Stimulated activated CD4-positive, alpha-beta T cell treated with anti-CD3 and anti-CD28 coated beads, TNF-alpha, amount 100 ng/mL, for 24 hours (primary cell): ENCODE measurements at regions not wholly inside any gene's neighbourhood (a gene's known extent, or its start where the extent isn't known, plus 50 kb on each side); places are given as distances from the start of the nearest gene placed in this dataset.
"Not testable (repeated sequence)": the region's sequence is repeated elsewhere in the genome, so short reads cannot be mapped to it uniquely, and the experiment has no call there.

Experiments used
- DNase-seq, 3 experiments: peaks; one replicate each; pipeline ENCODE4 v3.0.0-alpha.2; 2020; ENCODE audit warnings: low read depth in 3 of 3

DNA sequence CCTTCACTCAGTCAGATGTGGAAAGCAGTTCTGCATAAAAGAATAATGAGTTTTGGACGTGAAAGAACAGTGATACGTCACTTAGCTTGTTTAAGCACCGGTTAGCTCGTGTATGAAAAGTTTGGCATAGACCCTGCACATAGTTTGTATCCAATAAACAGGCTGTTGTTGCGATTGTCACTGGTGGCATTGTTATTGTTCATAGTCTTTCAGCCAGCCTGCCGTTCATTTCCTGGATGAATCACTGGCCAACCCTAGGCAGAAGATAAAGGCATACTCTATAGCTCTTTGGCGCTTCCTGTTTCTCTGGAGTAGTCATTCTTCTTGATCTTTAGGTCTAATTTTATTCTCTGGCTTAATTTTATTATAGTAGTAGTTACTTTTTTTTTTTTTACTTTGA, 57.8 kb upstream of the ANKRD30A start:
- no peak for DNase-seq

DNA sequence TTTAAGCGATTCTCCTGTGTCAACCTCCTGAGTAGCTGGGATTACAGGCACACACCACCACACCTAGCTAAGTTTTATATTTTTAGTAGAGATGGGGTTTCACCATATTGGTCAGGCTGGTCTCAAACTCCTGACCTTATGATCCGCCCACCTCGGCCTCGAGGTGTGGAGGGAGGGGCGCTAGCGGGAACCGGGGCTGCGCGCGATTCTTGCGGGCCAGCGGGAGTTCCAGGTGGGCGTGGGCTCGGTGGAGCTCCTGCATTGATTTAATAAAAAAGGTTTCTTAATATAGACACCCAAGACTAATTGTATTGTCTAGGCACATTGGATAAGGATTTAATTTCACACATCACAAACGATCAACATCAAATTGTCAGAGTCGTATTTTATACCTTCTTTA, 63.1 kb upstream of the ANKRD30A start:
- DNase-seq, result not testable (repeated sequence)

DNA sequence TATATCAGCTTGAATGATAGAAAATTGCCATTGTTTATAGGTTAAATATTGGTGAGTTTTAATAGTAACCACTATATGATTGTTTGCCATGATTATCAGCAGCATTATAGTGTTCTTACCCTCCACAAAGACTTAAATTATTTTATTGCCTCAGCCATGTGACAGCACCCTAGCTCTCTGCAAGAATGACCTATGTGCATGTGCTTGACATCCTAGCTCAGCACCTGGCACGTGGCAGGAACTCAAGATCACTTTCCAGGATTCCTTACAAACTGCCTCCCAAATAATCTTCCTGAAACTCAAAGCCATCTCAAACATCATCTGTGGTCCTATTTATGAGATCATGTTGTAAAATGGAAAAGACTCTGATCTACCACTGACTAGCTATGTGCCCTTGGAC, 68.1 kb upstream of the ANKRD30A start:
- DNase-seq, result no peak

GRCh38 chr10:37053476-37053875, 71.9 kb upstream of the ANKRD30A start:
- no peak for DNase-seq

GRCh38 chr10:37049982-37050381, 75.4 kb upstream of the ANKRD30A start:
- not testable (repeated sequence) for DNase-seq

DNA sequence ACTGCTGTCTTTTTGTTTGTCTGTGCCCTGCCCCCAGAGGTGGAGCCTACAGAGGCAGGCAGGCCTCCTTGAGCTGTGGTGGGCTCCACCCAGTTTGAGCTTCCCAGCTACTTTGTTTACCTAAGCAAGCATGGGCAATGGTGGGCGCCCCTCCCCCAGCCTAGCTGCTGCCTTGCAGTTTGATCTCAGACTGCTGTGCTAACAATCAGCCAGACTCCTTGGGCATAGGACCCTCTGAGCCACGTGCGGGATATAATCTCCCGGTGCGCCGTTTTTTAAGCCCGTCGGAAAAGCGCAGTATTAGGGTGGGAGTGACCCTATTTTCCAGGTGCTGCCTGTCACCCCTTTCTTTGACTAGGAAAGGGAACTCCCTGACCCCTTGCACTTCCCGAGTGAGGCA, 81.1 kb upstream of the ANKRD30A start:
- DNase-seq, result not testable (repeated sequence)

DNA sequence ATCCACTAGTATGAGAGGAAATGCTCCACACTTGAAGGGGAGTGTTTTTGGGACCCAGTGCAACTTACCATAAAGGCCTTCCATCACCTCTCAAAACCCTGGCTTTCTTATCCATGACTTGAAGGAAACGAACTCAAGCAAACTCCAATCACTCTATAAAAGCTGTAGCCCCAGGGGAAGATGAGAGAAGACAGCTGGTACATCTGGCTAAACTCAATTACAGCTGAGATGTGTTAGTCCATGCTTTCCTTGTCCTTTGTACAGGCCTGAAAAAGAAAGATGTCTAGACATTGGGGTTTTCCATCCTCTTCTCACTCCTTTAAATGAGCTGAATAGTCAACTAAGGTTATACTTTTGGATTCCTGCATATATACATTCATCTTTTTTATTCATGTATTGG, 89.5 kb upstream of the ANKRD30A start:
- DNase-seq, result no peak

- DNase-seq, result no peak
Measured at GRCh38 chr10:37015498-37015897, 109.9 kb upstream of the ANKRD30A start.

GRCh38 chr10:37010741-37011140, 114.7 kb upstream of the ANKRD30A start:
- no peak for DNase-seq

DNA sequence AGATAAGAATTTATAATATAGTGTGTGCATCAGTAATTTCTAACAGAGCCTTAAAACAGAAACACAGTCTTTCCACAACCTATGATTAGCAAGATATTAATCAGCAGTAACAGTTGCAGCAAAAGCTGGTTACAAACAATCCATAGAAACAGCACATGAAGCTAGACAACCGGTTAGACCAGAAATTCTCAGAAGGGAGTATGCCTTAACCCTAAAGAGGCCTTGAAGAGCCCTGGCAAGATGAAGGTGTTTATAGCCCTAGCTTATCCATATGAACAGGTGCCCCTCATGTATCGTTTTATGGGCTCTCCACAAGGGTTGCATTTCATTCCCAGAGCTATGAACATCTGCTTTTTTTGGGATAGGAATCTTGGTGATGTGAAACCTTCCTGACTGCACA, 117.1 kb upstream of the ANKRD30A start:
- not testable (repeated sequence) for DNase-seq

DNA sequence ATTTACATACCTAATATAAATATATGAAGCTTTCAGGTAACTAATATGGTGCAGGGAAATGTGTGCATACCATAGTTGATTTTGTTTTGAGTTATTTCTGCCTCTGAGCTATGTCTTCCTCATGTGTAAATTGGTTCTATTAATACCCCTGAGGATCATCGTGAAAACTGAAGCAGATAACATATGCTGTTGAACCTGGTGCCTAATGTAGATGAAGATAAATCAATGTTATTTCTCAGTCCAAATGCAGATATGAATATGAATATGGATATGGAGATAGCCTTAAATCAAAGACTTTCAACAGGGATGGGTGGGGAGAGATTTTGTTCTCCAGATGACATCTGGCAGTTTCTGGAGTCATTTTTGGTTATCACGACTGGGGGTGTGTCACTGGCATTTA, 122.3 kb upstream of the ANKRD30A start:
- DNase-seq, result no peak

- not testable (repeated sequence) for DNase-seq
Measured at GRCh38 chr10:36995806-36996205, 129.6 kb upstream of the ANKRD30A start.

GRCh38 chr10:36994886-36995285, 130.5 kb upstream of the ANKRD30A start:
- no peak for DNase-seq

GRCh38 chr10:36989233-36989632, 136.2 kb upstream of the ANKRD30A start:
- no peak for DNase-seq

DNA sequence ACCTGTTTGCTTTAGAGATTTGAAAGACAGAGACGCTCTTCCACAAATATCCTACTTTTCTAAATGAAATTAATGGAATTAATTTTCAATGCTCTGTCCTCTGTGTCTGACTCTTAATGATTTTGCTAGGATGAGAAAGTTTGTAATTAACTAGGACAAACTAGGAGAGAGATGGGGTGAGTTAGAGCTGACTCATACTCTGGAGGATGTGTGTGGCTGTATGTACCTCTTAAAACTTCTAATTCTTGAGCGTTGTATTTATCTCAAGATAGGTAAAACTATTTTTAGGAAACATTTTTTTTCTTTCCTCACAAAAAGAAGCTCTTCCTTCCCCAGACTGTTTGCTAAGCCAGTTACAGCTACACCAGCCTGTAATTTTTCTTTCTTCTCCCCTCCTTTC, 178.8 kb upstream of the ANKRD30A start:
- no peak for DNase-seq

DNA sequence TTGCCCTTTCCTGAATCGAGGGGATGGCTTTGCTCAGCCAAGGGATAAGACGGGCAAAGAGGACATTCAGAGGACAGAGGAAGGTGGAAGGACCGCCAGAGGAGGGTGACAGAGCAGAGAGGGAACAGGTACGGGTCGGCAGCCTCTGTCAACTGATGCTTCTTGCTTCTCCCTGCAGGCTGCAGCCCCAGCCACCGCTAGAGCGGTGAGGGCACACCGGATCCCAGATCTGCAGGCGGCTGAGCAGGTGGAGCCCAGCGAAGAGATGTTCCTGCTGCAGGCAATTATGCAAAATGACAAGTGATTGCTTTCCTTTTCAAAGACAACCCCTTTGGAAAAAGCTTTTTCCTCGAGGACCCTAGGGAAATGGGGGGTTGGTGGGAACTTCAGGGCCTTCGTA, 181.9 kb upstream of the ANKRD30A start:
- no peak for DNase-seq

- no peak for DNase-seq
Measured at GRCh38 chr10:36942616-36943015, 182.8 kb upstream of the ANKRD30A start.

DNA sequence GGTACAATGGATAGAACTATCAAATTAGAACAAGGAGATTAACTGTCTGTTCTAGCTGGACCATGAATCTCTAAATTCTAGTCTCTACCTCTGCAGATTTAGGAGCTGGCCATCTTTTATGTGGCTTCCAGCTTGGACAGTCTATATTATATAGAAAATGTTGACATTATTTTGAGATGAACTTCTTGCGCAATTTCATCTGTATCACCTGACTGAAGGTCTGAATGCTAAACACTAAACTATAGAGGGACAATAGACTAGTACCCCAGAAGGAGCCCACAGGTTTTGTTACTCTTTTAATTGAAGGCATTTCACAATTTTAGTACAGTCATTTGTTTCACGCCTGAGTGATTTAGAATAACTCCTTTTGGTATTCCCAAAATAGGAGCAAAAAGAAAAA, 222.4 kb upstream of the ANKRD30A start:
- DNase-seq, result no peak

DNA sequence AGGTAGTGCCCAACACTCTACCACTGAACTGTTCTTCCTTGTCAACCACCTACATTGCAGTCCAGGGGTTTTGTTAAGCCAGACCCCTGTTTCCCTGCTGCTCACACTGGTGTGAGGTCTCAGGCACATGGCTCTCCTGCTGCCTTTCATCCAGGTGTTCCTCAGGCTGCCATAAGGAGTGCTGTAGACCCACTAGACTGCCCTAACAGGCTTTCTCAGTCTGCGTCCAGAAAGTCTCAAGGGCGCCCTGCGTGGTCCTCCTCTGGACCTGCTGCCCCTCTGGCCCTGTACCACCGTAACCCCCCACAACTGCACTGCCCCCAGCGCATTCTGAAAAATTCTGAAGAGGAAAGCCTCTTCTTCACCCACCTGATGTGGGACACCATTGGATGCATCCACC, 225.7 kb upstream of the ANKRD30A start:
- DNase-seq, result no peak

DNA sequence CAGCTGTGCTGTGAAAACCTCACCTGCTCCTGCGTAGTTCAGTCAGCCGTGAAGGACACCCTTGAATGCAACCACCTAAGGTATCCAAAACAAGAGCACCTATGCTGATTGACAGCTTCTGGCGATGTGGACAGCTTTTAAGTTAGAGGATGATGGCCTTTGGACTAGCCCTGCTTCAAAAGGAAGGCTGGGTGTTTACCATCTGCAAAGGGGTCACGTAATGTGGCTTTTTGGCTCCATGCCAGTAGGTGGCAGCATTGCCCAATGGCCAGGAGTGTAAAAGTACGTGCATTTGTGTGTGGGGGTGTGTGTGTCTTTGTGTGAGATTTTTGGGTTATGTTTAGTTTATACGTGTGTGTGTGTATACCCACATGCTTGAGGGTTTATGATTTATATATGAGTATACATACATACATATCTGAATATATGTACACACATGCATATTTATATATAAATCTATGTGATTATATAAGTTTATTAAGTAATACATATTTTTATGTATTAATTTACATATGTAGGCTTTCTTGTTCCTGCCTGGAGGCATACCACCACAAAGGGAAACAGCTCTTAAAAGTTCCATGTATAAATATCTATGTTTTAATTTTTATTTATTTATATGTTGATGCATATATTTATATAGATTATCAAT, 236.3 kb upstream of the ANKRD30A start:
- DNase-seq, result peak in 2 of 3 experiments; percentile 6 to 49

DNA sequence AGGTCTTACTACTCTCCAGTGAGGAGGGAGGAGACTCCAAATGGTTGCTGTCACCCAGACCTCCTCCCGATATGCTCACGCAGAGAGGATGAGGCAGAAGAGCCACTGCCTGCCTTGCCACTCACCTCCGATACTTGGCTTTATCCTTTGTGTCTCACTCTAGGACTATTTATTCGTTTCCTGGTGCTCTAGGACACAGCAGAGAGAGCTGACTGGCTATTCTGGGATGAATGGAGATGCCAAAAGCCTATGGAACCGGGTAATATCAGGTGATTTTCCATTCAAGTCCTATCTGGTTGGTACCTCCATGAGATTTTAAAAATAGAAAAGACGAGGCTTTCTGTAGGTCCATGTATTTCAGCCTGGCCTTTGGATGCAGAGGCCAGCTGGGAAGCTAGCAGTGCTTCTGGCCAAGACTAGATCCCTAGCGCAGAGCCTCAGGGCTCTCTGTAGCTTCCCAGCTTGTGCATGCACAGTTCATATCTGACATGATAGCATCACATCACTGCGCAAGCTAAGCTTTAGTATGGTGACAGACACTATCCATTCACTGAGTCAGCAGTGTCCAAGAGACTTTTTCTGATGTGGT, 239.0 kb upstream of the ANKRD30A start:
- DNase-seq, result no peak

DNA sequence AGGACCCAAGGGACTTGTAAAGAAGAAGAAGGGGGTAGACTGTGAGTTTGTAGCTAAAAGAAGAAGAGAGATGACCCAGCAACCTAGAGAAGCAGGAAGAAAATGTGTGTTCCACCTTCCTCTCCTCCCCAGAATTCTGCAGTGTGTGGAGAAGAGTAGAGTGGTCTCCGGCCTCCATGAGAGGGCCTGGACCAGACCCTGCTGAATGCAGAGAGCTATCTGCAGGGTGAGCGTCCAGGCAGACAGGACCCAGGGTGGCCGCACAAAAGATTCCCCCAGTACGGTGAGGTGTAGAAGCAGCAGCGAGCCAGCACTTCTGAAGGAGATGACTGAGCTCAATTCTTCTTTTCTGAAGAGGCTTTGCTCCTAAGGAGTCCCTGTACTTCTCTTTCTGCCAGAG, 239.7 kb upstream of the ANKRD30A start:
- DNase-seq, result no peak

DNA sequence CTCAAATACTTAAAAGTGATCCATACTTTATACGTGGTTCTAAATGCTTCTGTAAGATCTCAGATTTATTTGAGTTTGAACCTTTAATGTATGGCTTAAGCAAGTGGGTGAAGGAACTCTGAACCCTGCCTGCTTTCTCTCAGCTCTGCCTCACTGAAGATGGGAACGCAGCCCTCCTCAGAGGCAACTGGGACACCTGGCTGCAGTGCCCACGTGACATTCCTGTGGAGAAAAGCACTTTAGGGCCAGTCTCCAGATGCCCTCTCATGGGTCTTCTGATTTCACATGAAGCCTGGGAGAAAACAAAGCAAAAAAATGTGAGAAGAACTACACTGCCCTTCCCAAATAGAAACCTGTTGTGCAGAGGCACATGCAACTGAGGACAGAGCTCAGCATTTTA, 242.6 kb upstream of the ANKRD30A start:
- no peak for DNase-seq

DNA sequence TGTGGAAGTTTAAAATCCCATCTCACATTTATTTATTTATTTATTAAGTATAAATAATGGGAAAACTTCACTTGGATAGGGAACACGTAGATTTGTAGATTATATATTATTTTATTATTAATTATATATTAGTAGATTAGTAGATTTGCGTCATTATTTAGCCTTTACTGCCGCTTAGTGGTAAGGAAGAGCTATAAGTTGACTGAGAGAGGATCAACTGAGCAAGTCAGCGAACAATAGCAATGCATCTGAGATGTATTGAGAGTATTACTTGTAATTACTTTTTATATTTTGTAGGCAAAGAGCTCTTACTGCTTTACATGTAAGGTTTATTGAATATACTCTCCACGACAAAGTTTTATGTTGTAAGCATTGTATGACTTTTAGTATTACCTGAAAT, 244.5 kb upstream of the ANKRD30A start:
- no peak for DNase-seq
